ENCODE measurements at regions not wholly inside any gene's neighbourhood (a gene's known extent, or its start where the extent isn't known, plus 50 kb on each side); places are given as distances from the start of the nearest gene placed in this dataset.

DNA sequence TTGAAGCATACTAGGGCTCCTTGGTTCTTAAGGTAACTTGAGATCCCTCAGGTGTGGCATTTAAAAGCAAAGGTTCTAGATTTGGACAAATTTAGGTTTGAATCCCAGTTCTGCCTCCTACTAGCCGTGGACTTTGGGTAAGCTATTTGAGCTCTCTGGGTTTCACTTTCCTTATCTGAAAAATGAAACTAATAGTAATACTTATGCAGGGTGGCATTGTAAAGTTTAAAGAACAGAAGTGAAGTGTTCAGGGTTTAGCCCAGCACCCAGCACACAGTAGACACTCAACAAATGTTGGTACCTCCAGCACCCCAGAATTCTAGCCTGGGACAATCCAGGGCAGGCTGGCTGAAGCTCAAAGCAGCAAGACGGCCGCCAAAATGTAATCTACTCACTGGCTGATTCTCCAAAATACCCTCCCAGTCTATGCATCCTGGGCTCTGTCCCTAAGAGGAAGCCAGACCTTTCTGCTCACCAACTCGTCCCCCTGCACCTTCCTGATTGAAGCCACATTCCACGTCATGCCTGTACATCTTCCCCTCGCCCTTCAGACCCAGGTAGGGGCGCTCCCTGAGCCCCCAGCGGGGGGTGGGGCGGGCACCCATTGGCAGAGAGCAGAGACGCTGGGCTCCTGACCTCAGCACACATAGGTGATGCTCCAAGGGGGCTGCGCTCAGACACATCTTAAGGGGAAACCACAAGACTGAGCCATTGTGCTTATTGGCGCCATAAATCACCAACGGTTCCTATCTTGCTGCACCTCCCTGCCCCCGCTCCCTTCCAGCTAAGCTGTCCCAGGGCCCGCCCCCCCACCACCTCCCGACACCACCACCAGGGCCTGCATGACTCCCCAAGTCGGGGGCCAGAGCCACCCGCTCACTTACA lies 160.6 kb downstream of the BCOR start:
- Histone ChIP-seq H3K27ac (no peak overlapping the region), H3K4me3 (no peak overlapping the region)
- TF ChIP-seq, protein P1, sequence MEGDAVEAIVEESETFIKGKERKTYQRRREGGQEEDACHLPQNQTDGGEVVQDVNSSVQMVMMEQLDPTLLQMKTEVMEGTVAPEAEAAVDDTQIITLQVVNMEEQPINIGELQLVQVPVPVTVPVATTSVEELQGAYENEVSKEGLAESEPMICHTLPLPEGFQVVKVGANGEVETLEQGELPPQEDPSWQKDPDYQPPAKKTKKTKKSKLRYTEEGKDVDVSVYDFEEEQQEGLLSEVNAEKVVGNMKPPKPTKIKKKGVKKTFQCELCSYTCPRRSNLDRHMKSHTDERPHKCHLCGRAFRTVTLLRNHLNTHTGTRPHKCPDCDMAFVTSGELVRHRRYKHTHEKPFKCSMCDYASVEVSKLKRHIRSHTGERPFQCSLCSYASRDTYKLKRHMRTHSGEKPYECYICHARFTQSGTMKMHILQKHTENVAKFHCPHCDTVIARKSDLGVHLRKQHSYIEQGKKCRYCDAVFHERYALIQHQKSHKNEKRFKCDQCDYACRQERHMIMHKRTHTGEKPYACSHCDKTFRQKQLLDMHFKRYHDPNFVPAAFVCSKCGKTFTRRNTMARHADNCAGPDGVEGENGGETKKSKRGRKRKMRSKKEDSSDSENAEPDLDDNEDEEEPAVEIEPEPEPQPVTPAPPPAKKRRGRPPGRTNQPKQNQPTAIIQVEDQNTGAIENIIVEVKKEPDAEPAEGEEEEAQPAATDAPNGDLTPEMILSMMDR (IDR thresholded peaks at IDR 0.05), result no peak
- DNase-seq (ENCODE audit: low spot score), result no peak

DNA sequence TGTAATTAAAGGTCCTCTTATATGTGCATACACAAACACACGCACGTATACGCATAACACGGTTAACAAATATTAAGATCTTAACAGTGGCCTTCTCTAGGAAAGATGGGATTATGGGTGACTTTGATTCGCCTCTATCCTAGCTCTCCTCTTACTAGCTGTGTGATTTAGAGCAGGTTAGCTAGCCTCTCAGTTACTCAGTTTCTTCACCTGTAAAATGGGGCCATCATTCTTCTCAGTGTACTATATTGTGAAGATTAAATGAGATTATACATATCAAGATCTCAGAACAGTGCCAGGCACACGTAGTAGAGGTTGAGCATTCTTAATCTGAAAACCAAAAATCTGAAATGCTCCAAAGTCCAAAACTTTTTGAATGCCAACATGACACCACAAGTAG lies 159.3 kb downstream of the BCOR start:
- TF ChIP-seq, protein P1 (IDR thresholded peaks at IDR 0.05), result no peak
- DNase-seq (ENCODE audit: low spot score), result no peak
- Histone ChIP-seq H3K27ac (no peak overlapping the region), H3K4me3 (no peak overlapping the region)

DNA sequence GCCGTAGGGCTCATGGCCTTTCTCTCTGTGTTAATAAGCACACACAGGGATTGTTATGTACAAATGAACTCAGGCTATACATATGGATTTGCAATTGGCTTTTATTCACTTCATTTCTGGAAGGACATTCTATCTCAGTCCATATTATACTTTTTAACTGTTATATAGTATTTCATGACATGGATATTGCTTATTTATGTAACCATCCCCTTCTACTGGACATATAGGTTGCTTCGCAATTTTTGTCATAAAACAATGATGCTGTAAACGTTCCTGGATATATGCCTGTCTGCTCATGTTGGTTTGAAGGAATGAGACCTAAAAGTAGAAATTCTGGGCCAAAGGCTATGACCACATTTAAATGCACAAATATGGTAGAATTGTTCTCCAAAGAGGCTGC lies 158.1 kb downstream of the BCOR start:
- Histone ChIP-seq H3K27ac (no peak overlapping the region), H3K4me3 (no peak overlapping the region)
- DNase-seq (ENCODE audit: low spot score), result no peak
- TF ChIP-seq, protein P1 (IDR thresholded peaks at IDR 0.05), result no peak

DNA sequence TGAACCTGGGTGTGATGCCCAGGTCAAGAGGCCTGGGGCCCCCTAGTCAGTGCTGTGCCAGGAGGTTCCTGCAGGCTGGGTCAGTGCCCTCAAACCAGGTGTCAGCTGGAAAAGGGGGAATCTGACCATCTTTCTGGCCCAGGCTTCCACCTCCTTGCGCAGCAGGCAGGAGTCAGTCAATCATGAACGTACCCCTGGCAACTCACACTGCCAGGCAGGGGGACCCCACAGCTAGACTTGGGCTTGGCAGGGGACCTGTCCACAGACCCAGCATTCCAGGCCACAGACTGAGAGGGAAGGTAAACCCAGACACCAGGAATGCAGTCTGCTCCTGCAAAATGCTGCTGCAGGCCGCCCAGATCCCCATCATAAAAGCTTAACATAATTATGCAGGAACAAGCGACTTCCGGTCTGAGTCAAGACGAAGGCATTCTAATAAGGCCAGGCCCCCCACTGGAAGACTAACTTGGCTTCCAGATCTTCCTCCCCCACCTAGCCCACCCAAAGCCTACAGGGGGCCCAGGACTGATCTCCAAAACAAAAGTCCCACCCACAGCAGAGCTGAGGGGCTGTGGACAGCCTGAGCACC lies 156.3 kb downstream of the BCOR start:
- Histone ChIP-seq H3K4me3 (no peak overlapping the region), H3K27ac (no peak overlapping the region)
- TF ChIP-seq, protein P1 (IDR thresholded peaks at IDR 0.05), result no peak
- DNase-seq (ENCODE audit: low spot score), result no peak

DNA sequence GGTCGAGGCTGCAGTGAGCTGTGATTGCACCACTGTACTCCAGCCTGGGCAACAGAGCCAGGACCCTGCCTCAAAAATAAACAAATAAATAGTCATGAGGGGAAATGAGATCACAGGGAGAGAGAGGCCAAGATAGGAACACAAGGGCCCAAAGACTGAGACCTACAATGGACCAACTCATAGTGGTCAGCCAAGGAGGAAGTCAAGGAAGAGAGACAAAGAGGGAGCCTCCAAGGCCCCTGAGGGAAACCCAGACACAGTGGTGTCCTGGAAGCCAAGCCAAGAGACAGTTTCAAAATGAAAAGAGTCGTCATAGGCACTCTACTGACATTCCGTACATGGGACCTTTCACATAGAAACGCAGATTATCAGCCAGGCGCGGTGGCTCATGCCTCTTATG lies 153.3 kb downstream of the BCOR start:
- no peak overlapping the region for H3K27ac ChIP-seq
- TF ChIP-seq, protein P1 (IDR thresholded peaks at IDR 0.05), result no peak
- DNase-seq (ENCODE audit: low spot score), result no peak
- H3K4me3 ChIP-seq, result no peak overlapping the region

DNA sequence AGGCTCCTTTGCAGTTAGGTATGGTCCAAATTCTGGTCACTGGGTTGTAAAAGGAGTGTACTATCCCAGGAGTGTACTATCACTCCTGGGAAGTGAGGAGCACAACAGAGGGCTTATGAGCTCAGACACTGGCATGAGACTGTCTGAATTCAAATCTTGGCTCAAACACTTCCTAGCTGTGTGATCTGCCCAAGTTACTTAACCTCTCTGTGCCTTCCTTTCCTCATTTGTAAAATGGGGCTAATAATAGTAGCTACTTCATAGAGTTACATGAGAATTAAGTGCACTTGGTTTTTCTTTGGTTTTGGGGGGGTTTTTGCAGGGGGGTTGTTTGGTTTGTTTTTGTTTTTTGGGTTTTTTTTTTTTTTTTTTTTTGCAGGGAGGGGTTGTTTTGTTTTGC lies 152.0 kb downstream of the BCOR start:
- TF ChIP-seq, protein P1 (IDR thresholded peaks at IDR 0.05), result no peak
- Histone ChIP-seq H3K27ac (no peak overlapping the region), H3K4me3 (no peak overlapping the region)
- no peak for DNase-seq (ENCODE audit: low spot score)

DNA sequence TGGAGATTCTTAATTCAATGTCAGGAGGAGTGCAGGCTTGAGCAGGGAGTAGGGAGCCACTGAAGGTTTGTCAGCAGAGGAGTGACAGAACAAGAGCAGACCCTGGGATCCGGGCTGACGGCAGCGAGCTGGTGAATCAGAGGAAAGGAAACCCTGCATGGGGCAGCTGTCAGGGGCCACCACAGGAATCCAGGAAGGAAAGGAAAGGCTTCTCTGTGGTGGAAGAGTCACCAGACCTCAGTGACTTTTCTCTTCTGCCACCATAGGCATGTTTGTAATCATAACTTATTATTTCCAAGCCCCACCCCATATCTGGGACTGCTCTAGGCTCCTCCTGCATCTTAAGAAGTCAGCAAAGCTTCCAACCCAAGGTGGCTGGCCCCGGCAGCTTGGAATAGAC lies 150.9 kb downstream of the BCOR start:
- Histone ChIP-seq H3K4me3 (no peak overlapping the region), H3K27ac (no peak overlapping the region)
- DNase-seq (ENCODE audit: low spot score), result no peak
- TF ChIP-seq, protein P1 (IDR thresholded peaks at IDR 0.05), result no peak

All from coronary artery (tissue), 2 donors.